SKM-1 treated with dmso at 0.1 percent for 144 hours (cell line): ENCODE measurements at regions not wholly inside any gene's neighbourhood (a gene's known extent, or its start where the extent isn't known, plus 50 kb on each side); places are given as distances from the start of the nearest gene placed in this dataset.

Experiments
- DNase-seq: peaks from one replicate; lab custom pipeline; 2025; ENCODE audit not compliant: unreplicated experiment; lab: John Stamatoyannopoulos, UW

DNA sequence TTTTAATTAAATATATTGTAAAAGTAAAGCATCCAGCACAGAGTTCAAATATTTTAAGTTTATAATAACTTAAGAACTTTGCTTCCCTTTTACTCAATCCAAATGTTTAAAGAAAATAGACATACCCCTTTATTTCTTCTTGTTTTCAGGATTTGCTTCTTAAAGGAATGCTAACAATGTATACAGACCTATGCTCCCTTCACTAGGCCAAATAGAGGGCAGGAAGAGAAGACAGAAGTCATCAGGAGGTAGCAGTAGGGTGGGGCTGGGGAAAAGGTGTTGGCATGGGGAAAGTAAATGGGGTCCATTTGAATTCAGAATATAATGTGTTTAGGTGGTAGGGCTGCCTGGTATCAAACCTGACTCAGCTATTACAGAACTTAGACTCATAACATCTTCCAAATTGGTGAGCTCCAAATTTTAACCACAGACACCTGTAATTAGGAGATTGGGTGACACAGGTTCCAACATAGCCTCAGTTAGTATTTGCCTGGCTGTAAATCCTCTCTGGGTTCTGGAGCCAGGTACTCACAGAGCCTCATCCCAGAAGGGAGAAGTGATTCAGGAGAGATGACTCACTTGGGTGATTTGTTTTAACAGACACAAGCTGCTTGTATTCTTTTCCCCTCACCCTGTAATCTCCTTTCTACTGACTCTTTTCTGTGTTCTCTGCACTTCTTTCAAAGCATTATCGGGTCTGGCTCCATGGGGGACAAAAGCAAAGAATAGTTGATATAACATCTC lies 60.1 kb upstream of the DUSP10 start:
- no peak for DNase-seq

DNA sequence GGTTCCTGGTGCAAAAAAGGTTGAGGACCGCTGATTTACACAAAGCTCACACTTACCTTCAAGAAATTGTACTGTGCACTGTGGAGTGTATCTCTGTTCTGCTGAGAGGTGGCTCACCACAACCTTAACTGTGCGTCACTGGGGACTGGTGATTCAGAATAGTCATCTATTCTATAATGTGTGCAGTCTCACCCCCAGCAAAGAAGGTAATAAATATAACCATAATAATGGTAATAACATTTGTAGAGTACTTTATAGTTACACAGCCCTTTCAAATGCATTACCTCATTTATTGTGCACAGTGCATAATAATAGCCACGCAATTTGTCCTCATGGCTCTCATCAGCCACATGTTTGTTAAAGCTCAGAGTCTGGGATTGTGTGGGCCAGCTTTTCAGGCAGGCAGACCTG lies 59.4 kb upstream of the DUSP10 start:
- DNase-seq, result no peak

DNA sequence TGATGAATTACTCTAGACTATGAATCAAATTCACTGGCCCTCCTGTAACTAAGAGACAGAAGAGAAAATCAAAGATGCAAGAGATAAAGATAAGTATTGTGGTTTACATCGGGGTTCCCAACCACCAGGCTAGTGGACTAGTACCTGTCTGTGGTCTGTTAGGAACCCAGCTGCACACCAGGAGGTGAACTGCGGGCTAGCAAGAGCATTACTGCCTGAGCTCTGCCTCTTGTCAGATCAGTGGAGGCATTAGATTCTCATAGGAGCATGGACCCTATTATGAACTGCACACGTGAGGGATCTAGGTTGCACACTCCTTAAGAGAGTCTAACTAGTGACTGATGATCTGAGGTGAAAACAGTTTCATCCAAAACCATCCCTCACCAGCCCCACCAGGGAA lies 58.9 kb upstream of the DUSP10 start:
- no peak for DNase-seq

GRCh38 chr1:221797506-221797905 lies 55.6 kb upstream of the DUSP10 start:
- DNase-seq, result no peak

DNA sequence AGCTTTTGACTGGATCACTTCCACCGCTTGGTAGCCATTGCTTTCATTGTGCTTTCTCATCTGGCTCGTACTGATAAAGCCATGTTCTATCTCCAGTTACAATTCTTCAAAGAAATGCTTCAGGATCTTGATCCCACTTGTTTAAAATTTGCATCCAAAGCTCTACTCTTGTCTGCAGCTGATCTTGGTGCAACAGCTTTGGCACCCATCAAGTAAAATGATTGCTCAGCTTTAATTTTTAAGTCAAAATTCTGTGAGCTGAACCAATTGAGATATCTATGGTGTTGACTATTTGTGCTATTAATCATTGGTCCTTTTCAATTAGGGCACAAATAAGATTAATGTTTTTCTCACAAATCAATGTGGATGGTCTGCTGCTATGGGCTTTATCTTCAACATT lies 54.8 kb upstream of the DUSP10 start:
- DNase-seq, result no peak

GRCh38 chr1:221795380-221795779 lies 53.5 kb upstream of the DUSP10 start:
- DNase-seq, result no peak

DNA sequence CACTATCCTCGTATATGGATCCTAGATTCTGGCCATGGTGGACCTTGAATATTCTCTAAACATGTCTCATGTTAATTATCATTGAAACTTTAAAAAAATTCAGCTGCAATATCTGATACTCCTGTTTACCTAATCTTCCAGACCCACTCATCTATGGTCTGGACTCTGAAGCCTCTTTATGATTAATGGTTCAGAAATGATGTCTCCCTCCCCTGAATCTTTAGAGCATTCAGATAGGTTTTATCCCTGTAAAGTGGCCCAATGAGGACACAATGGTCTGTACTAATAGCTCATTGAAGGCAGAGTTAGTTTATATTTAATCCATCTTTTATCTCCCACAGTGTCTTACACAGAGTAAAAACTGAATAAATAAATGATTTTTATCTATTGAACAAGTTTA lies 53.0 kb upstream of the DUSP10 start:
- DNase-seq, result no peak

DNA sequence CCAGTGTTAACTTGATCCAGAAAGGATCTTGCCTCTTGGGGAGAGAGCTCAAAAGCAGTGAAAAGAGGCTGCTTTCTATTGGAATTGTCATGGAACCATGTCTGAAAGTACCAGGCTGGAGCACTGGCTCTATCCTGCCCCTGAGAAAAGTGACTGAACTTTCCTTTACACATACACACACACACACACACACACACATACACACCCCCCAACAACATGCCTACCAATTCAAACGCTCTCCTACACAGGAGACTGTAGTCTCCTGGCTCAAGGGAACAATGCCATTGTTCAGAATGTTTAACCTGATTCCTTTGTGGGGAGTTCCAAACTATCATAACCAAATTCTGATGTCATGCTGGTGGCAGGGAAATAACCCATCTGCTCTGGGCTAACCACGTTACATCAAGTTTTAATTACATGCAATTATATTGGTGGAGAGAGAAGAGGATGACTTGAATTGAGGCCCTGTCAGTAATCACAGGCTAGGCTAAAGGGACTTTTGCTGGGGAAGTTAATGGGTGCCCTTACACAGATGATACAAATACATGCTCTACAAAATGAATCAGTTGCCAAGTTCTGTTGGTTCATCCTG lies 52.3 kb upstream of the DUSP10 start:
- no peak for DNase-seq

GRCh38 chr1:221793439-221794078 lies 51.7 kb upstream of the DUSP10 start:
- no peak for DNase-seq

DNA sequence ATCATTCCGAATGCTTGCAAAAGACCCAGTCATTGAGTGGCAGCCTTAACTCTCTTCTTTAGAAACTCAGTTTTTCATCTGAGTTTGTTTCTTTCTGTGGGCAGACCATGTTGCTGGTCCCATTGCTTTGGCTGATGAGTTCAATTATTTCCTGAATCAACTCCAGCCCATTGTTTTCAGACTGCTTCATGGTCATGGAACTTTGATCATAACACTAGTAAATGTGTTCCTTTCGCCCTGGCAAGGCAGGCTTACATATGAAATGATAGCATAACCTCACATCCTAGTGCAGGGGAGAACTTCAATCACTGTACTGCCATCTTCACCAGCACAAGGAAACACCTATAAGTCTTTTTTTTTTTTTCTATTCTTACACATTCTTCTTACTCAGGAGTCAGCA lies 50.0 kb upstream of the DUSP10 start:
- no peak for DNase-seq
